Natural killer cell (primary cell): ENCODE measurements at regions not wholly inside any gene's neighbourhood (a gene's known extent, or its start where the extent isn't known, plus 50 kb on each side); places are given as distances from the start of the nearest gene placed in this dataset.

ENCODE experiments used
- ATAC-seq, 3 donors: fragments of 150-1000 bp in 2 of 3; fragments of 200-7000 bp in 1 of 3; cut with Tn5 transposase; 1 replicate in 1 of 3; 2 replicates in 2 of 3; pipeline ENCODE4 v1.10.0; 2021; ENCODE audit warnings: mild to moderate bottlenecking in 2 of 3, moderate library complexity in 2 of 3
- DNase-seq, 2 donors: peaks; one replicate each; pipeline versions ENCODE4 v3.0.0 to v3.0.0-alpha.2; 2013 to 2021; ENCODE audit warnings: mixed read lengths in 1 of 2
- H3K27ac ChIP-seq: one replicate; pipeline ENCODE4 v1.5.1; 2013; ENCODE audit warnings: mild to moderate bottlenecking, low read length
- H3K27me3 ChIP-seq: one replicate; pipeline ENCODE4 v1.6.1; 2013; ENCODE audit warnings: low read length; ENCODE audit not compliant: control insufficient read depth, insufficient read depth
- H3K36me3 ChIP-seq: one replicate; pipeline ENCODE4 v1.6.1; 2013; ENCODE audit warnings: low read length; ENCODE audit not compliant: control insufficient read depth, insufficient read depth
- H3K4me1 ChIP-seq: one replicate; pipeline ENCODE4 v1.6.1; 2013; ENCODE audit warnings: low read length; ENCODE audit not compliant: control insufficient read depth, insufficient read depth
- H3K4me3 ChIP-seq: one replicate; pipeline ENCODE4 v1.5.1; 2013; ENCODE audit warnings: low read length
- H3K9me3 ChIP-seq: one replicate; pipeline ENCODE4 v1.6.1; 2013; ENCODE audit warnings: low read length; ENCODE audit not compliant: control insufficient read depth, insufficient read depth
- H3K27ac Mint-ChIP-seq, 2 donors: one replicate each; pipeline ENCODE4 v1.8.0; 2022; ENCODE audit warnings: mild to moderate bottlenecking in 2 of 2, mixed read lengths in 2 of 2, moderate library complexity in 1 of 2
- H3K27me3 Mint-ChIP-seq, 2 donors: one replicate each; pipeline ENCODE4 v1.8.0; 2022; ENCODE audit warnings: low read depth in 2 of 2, mixed read lengths in 2 of 2
- H3K36me3 Mint-ChIP-seq: one replicate; pipeline ENCODE4 v1.8.0; 2022; ENCODE audit warnings: mixed read lengths
- H3K4me1 Mint-ChIP-seq, 2 donors: one replicate each; pipeline ENCODE4 v1.8.0; 2022; ENCODE audit warnings: mixed read lengths in 2 of 2
- H3K4me3 Mint-ChIP-seq: one replicate; pipeline ENCODE4 v1.8.0; 2022; ENCODE audit warnings: mild to moderate bottlenecking, moderate library complexity, mixed read lengths
- H3K9me3 Mint-ChIP-seq, 2 donors: one replicate each; pipeline ENCODE4 v1.8.0; 2022; ENCODE audit warnings: mixed read lengths in 2 of 2
- CTCF ChIP-seq: fragments of 200-600 bp; IDR thresholded peaks from one replicate; pipeline ENCODE4 v1.8.0; 2022; ENCODE audit warnings: antibody characterized with exemption
- WGBS: methylation state at CpG from one replicate; pipeline ENCODE4 v1.1.7; 2013; ENCODE audit warnings: missing lambda C conversion rate; ENCODE audit not compliant: insufficient coverage; 5-methylcytosine and 5-hydroxymethylcytosine counted together
- intact Hi-C: fragments of 100-400 bp; cut with micrococcal nuclease; formaldehyde crosslinking; loops from one replicate; pipeline ENCODE4 v1.14.2; 2022

GRCh38 chr7:130902755-130903357 lies 168.8 kb upstream of the KLF14 start:
- Mint-ChIP-seq H3K4me3 (no peak overlapping the region), H3K27ac (peak overlapping the region; percentile 16 to 68), H3K9me3 (no peaks in the 10 kb centered on the region), H3K36me3 (no peaks in the 10 kb centered on the region), H3K27me3 (no peaks in the 10 kb centered on the region), H3K4me1 (peaks cover 31 to 38% of the 10 kb centered on the region in 2 donors)
- 100% methylated on average over 2 of the region's 3 CpGs for WGBS
- peaks cover 9% of the 10 kb centered on the region for H3K36me3 ChIP-seq
- H3K27me3 ChIP-seq: no peaks in the 10 kb centered on the region
- H3K4me1 ChIP-seq: peaks cover 23% of the 10 kb centered on the region
- intact Hi-C loops: no loop called here
- no peaks in the 10 kb centered on the region for H3K9me3 ChIP-seq
- ATAC-seq (no peak), DNase-seq (no peak)
- no peak overlapping the region for H3K27ac ChIP-seq
- no peak for TF ChIP-seq CTCF
- H3K4me3 ChIP-seq: no peak overlapping the region

GRCh38 chr7:130903358-130903974 lies 169.5 kb upstream of the KLF14 start:
- intact Hi-C loops: no loop called here
- ATAC-seq: peak; percentile 38 to 53 (median 39)
- peak overlapping the region; percentile 1 for H3K27ac ChIP-seq
- Mint-ChIP-seq H3K4me1 (peaks cover 31 to 38% of the 10 kb centered on the region in 2 donors), H3K4me3 (no peak overlapping the region), H3K27me3 (no peaks in the 10 kb centered on the region), H3K27ac (peak overlapping the region; percentile 67 to 68), H3K9me3 (no peaks in the 10 kb centered on the region), H3K36me3 (no peaks in the 10 kb centered on the region)
- TF ChIP-seq CTCF: no peak
- H3K36me3 ChIP-seq: peaks cover 7% of the 10 kb centered on the region
- peaks cover 23% of the 10 kb centered on the region for H3K4me1 ChIP-seq
- WGBS: 79% methylated on average over 8 of the region's 8 CpGs
- no peaks in the 10 kb centered on the region for H3K27me3 ChIP-seq
- H3K4me3 ChIP-seq: no peak overlapping the region
- no peaks in the 10 kb centered on the region for H3K9me3 ChIP-seq
- peak in 1 of 2 donors; percentile 63 for DNase-seq

GRCh38 chr7:130904031-130904757 lies 170.2 kb upstream of the KLF14 start:
- Histone ChIP-seq H3K9me3 (no peaks in the 10 kb centered on the region), H3K27me3 (no peaks in the 10 kb centered on the region), H3K4me3 (no peak overlapping the region), H3K36me3 (peaks cover 7% of the 10 kb centered on the region), H3K4me1 (peaks cover 22% of the 10 kb centered on the region), H3K27ac (no peak overlapping the region)
- peaks cover 36 to 45% of the 10 kb centered on the region in 2 donors for H3K4me1 Mint-ChIP-seq
- intact Hi-C loops: no loop called here
- no peaks in the 10 kb centered on the region for H3K9me3 Mint-ChIP-seq
- WGBS: 86% methylated on average over 8 of the region's 9 CpGs
- H3K27ac Mint-ChIP-seq: peak overlapping the region; percentile 67 to 68
- H3K27me3 Mint-ChIP-seq: no peaks in the 10 kb centered on the region
- ATAC-seq (peak in 1 of 3 donors; percentile 27), DNase-seq (no peak)
- TF ChIP-seq CTCF: no peak
- H3K36me3 Mint-ChIP-seq: no peaks in the 10 kb centered on the region
- no peak overlapping the region for H3K4me3 Mint-ChIP-seq
